ENCODE measurements at regions not wholly inside any gene's neighbourhood (a gene's known extent, or its start where the extent isn't known, plus 50 kb on each side); places are given as distances from the start of the nearest gene placed in this dataset.

DNA sequence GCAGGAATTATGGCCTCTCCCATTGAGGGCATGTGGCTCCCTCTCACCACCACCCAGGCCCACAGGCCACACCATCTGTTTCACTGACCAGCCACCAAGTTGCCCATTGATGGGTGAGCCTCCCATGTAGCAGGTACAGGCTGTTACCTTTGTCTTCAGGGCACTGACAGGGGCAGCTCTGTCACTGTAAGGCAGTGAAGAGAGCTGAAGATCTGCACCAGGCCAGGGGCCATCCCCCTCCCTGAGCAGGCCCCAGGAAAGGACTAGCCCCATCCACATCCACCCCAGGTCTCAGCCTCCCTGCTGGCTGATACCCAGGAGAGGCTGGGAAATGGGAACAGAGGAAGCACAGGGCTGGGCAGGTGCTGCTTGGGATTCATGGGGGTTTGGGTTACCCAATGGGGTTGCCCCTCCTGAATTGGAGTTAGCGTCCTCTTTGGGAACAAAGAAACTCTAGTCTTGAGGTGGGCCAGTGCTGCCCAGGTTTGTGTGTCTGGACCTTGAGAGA, 1691.4 kb downstream of the TP53TG3F start:
- TF ChIP-seq, protein P1, sequence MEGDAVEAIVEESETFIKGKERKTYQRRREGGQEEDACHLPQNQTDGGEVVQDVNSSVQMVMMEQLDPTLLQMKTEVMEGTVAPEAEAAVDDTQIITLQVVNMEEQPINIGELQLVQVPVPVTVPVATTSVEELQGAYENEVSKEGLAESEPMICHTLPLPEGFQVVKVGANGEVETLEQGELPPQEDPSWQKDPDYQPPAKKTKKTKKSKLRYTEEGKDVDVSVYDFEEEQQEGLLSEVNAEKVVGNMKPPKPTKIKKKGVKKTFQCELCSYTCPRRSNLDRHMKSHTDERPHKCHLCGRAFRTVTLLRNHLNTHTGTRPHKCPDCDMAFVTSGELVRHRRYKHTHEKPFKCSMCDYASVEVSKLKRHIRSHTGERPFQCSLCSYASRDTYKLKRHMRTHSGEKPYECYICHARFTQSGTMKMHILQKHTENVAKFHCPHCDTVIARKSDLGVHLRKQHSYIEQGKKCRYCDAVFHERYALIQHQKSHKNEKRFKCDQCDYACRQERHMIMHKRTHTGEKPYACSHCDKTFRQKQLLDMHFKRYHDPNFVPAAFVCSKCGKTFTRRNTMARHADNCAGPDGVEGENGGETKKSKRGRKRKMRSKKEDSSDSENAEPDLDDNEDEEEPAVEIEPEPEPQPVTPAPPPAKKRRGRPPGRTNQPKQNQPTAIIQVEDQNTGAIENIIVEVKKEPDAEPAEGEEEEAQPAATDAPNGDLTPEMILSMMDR (IDR thresholded peaks at IDR 0.05; ENCODE audit: low read depth, low read length) = no peak
- no peak for TF ChIP-seq EZH2phosphoT487 (IDR thresholded peaks at IDR 0.05; ENCODE audit: low read depth)

Data from OCI-LY3 (cell line).